ENCODE measurements at regions not wholly inside any gene's neighbourhood (a gene's known extent, or its start where the extent isn't known, plus 50 kb on each side); places are given as distances from the start of the nearest gene placed in this dataset.
"Not testable (repeated sequence)": the region's sequence is repeated elsewhere in the genome, so short reads cannot be mapped to it uniquely, and the experiment has no call there.

DNA sequence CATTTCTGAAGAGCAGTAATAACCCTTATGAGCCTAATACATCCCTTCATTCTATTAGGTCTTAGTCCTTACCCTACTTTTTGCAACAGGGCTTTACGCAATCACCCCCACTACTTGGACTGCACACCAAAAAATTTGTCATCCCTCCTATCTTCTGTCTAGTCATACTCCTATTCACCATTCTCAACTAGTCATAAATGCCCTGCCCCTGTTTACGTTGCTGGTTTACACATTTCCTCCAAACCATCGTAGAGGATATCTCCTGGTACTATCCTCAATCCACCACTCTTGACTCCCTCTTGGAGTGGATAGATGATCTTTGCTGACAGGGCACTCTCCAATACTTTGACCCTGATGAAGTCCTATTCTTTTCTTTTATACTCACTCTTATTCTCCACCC is 98.2 kb upstream of the CCNG1 start:
- TF ChIP-seq ZFX (IDR thresholded peaks at IDR 0.05), result no peak
- TF ChIP-seq, protein P1, sequence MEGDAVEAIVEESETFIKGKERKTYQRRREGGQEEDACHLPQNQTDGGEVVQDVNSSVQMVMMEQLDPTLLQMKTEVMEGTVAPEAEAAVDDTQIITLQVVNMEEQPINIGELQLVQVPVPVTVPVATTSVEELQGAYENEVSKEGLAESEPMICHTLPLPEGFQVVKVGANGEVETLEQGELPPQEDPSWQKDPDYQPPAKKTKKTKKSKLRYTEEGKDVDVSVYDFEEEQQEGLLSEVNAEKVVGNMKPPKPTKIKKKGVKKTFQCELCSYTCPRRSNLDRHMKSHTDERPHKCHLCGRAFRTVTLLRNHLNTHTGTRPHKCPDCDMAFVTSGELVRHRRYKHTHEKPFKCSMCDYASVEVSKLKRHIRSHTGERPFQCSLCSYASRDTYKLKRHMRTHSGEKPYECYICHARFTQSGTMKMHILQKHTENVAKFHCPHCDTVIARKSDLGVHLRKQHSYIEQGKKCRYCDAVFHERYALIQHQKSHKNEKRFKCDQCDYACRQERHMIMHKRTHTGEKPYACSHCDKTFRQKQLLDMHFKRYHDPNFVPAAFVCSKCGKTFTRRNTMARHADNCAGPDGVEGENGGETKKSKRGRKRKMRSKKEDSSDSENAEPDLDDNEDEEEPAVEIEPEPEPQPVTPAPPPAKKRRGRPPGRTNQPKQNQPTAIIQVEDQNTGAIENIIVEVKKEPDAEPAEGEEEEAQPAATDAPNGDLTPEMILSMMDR (conservative IDR thresholded peaks at IDR 0.05), result no peak
- H3K27ac ChIP-seq, result no peak overlapping the region

DNA sequence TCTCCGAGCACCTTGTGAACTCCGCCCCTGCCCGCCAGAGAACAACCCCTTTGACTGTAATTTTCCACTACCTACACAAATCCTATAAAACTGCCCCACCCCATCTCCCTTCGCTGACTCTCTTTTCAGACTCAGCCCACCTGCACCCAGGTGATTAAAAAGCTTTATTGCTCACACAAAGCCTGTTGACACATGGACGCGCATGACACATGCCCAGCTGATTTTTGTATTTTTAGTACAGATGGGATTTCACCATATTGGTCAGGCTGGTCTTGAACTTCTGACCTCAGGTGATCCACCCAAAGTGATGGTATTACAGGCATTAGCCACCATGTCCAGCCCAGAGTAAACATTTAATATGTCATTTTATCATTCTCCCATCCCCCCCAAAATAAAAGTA is 97.0 kb upstream of the CCNG1 start:
- H3K27ac ChIP-seq, result not testable (repeated sequence)

DNA sequence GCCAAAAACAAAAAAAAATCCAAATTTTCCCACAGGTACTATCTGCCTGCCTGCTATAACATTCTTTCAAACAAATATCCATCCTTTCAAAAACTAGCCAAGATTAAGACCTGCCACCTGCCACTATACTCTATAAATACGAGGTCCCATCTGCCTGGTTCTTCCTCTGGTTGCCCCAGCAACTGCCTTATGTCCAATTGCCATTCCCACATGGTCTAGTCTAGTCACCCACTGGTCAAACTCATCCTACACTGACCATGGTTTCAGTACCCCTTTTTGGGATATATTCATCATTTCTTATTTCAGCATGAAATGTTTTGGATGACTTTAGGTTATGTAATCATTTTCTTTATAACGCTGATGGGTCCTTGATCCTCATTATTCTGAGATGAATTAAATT is 95.1 kb upstream of the CCNG1 start:
- TF ChIP-seq, protein P1 (conservative IDR thresholded peaks at IDR 0.05), result no peak
- TF ChIP-seq ZFX (IDR thresholded peaks at IDR 0.05), result no peak
- no peak overlapping the region for H3K27ac ChIP-seq

DNA sequence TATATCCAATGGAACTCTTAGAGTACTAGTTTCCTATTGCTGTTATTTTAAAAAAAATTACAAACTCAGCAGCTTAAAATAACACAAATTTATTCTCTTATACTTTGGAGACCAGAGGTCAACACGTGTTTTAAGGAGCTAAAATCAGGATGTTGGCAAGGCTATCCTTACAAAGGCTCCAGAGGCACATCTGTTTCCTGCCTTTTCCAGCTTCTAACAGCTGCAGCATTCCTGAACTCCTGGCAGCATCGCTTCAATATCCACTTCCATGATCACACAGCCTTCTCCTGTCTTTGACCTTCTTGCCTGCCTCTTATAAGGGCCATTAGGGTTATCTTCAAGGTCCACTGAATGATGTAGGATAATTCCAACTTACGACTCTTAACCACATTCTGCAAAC is 92.2 kb upstream of the CCNG1 start:
- TF ChIP-seq, protein P1 (conservative IDR thresholded peaks at IDR 0.05), result no peak
- TF ChIP-seq ZFX (IDR thresholded peaks at IDR 0.05), result no peak
- no peak overlapping the region for H3K27ac ChIP-seq

DNA sequence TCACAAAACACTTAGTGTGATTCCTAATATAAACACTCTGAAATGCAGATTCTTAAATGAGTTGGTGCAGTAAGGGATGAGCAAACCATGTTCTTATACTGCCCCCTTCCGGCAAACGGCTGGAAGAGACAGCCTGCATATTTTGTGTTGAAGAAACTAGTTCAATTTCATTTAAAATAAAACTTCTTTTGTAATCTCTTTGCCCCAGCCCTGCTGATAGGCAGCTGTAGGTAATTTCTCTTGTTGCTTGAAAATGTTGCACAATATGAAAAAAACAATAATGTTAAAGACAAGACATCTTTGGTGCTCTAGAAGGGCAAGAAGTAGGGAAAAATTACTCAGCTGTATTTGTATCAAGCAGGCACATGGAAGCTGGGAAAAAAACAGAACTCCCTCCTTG is 89.7 kb upstream of the CCNG1 start:
- H3K27ac ChIP-seq, result no peak overlapping the region
- TF ChIP-seq, protein P1 (conservative IDR thresholded peaks at IDR 0.05), result peak; percentile 87
- TF ChIP-seq ZFX (IDR thresholded peaks at IDR 0.05), result no peak

DNA sequence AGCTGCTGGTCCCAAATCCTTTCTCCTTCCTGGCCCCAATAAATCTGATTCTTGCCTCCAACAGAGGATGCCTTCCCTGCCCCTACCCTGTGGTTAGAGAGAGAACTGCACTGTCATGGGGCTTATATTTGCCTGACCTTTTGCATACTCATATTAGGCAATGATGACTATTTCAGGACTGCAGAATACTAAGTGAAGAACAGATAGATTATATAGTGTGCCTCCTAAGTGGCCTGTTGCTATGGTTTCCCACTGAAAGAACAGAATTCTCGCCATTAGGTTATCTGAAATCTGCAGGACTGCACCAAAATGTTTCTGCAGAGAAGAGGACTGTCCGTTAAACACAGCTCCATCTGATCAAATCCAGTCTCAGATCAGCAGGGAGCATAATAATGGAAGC is 87.3 kb upstream of the CCNG1 start:
- H3K27ac ChIP-seq, result no peak overlapping the region

DNA sequence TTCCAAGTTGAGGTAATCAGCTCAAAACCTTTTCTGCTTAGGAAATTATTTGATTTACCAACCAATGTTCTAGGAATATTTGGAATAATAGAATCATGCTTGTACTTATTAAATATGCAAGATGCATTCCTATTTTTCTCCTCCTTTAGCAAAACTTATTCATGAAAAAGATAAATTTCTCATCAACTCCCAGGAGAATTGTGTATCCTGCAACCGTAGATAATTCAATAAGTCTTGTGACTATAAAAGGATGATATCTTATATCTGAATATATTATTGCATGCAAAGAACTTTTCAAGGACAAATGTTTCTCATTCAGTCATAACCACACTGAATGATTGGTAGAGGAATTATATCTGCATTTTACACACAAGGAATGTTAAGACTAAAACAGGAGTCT is 84.9 kb upstream of the CCNG1 start:
- TF ChIP-seq, protein P1 (conservative IDR thresholded peaks at IDR 0.05), result no peak
- no peak for TF ChIP-seq ZFX (IDR thresholded peaks at IDR 0.05)
- H3K27ac ChIP-seq, result no peak overlapping the region

More for the DNA sequence above, 87.3 kb upstream of the CCNG1 start:
- no peak for TF ChIP-seq ZFX (IDR thresholded peaks at IDR 0.05)

DNA sequence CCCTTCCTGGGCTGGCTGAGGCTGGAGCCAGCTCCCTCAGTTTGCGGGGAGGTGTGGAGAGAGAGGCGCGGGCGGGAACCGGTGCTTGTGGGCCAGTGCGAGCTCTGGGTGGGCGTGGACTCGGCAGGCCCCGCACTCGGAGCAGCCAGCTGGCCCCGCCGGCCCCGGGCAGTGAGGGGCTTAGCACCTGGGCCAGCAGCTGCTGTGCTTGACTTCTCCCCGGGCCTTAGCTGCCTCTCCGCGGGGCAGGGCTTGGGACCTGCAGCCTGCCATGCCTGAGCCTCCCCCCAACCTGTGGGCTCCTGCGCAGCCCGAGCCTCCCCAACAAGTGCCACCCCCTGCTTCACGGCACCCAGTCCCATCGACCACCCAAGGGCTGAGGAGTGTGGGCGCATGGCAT is 81.6 kb upstream of the CCNG1 start:
- not testable (repeated sequence) for H3K27ac ChIP-seq

DNA sequence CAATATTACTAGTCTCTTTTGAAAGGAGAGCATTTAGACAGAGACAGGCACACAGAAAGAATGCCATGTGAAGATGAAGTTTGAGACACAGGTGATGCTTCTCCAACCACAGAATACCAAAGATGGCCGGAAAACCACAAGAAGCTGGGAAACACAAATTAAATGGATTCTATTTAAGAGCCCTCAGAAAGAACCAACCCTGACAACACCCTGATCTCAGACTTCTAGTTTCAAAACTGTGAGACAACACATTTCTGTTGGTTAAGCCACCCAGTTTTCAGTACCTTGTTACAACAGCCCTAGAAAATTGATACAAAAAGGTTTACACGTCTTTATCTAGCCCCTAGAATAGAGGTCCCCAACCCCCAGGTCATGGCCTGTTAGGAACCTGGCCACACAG is 79.8 kb upstream of the CCNG1 start:
- H3K27ac ChIP-seq, result no peak overlapping the region
- TF ChIP-seq ZFX (IDR thresholded peaks at IDR 0.05), result no peak
- TF ChIP-seq, protein P1 (conservative IDR thresholded peaks at IDR 0.05), result no peak

Data from C4-2B (cell line).